Esophagus (tissue), 2 donors: ENCODE measurements at regions not wholly inside any gene's neighbourhood (a gene's known extent, or its start where the extent isn't known, plus 50 kb on each side); places are given as distances from the start of the nearest gene placed in this dataset.

Source experiments
- H3K27ac ChIP-seq, 2 donors: one replicate each; pipeline ENCODE4 v1.5.1; 2013; ENCODE audit warnings: low read depth in 2 of 2, mild to moderate bottlenecking in 2 of 2, inconsistent platforms in 1 of 2, low read length in 1 of 2, moderate library complexity in 1 of 2
- H3K27me3 ChIP-seq, 2 donors: one replicate each; pipeline ENCODE4 v1.6.1; 2013; ENCODE audit warnings: low read length in 2 of 2, control low read depth in 1 of 2, mild to moderate bottlenecking in 1 of 2; ENCODE audit not compliant: insufficient read depth in 2 of 2, control insufficient read depth in 1 of 2
- H3K36me3 ChIP-seq, 2 donors: one replicate each; pipeline ENCODE4 v1.6.1; 2013; ENCODE audit warnings: low read length in 1 of 2; ENCODE audit not compliant: control insufficient read depth in 2 of 2, insufficient read depth in 2 of 2
- H3K4me1 ChIP-seq, 2 donors: one replicate each; pipeline ENCODE4 v1.6.1; 2013; ENCODE audit warnings: low read length in 1 of 2; ENCODE audit not compliant: control insufficient read depth in 2 of 2, insufficient read depth in 2 of 2
- H3K4me3 ChIP-seq, 2 donors: one replicate each; pipeline ENCODE4 v1.5.1; 2013; ENCODE audit warnings: low read length in 2 of 2, mild to moderate bottlenecking in 2 of 2, low read depth in 1 of 2, moderate library complexity in 1 of 2
- H3K9me3 ChIP-seq, 2 donors: one replicate each; pipeline ENCODE4 v1.6.1; 2013; ENCODE audit warnings: mild to moderate bottlenecking in 2 of 2, low read depth in 1 of 2, low read length in 1 of 2, moderate library complexity in 1 of 2; ENCODE audit not compliant: control insufficient read depth in 2 of 2, insufficient read depth in 1 of 2
- WGBS, 2 donors: extraction: QIAGEN DNeasy Blood & Tissue Kit; methylation state at CpG; one replicate each; pipeline ENCODE4 v1.1.7; 2013; 5-methylcytosine and 5-hydroxymethylcytosine counted together
- donor health status: healthy with polysubstance abuse.
- donor health status: Bipolar disorder and iron deficiency.

DNA sequence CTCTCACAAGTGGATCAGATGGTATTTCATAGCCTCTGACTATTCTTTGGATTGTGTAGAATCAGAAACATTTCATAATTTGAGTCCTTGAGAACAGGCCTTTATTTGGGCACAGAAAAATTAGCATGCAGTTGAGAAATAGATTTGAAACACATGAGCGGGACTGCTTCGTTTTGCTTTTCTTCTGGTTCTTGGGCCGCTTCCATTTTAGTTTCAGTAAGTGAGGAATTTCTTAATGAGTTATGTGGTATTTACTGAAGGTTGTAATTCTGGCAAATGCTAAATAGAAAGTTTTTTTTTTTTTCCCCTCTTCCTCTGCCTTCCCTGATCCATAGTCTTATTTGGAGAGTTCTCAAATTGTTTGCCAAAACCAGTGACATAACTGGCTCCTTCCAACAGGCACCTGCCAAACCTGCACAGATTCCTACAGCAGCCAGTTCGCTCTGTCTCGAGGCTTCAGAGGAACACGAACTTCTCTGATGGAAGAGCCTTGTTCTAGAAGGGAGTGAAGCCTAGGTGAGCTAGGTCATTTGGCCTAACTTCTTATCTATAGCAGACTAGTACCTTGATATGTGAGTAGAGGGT is 71.2 kb upstream of the SLC28A3 start:
- no peak overlapping the region for H3K27ac ChIP-seq
- no peaks in the 10 kb centered on the region for H3K4me1 ChIP-seq
- no peak overlapping the region for H3K4me3 ChIP-seq
- no peaks in the 10 kb centered on the region for H3K36me3 ChIP-seq
- H3K9me3 ChIP-seq: no peaks in the 10 kb centered on the region
- WGBS, 2 donors: 46 to 50% methylated on average over 6 of the region's 6 CpGs
- no peaks in the 10 kb centered on the region for H3K27me3 ChIP-seq

DNA sequence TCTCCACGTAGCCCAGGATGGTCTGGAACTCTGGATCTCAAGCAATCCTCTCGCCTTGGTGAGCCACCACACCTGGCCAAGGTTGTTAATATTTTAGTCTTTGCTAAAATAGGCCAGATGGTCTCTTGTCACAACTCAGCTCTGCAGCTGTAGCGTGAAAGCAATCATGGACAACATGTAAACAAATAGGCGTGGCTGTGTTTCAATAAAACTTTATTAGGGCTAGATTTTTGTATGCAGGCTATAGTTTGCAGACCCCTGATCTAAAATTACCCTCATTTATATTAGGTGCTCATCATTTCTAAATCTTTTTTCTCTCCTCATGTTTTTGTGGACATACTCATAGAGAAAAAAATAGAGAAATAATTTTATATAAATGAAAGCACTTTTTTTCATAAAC is 72.1 kb upstream of the SLC28A3 start:
- no peaks in the 10 kb centered on the region for H3K4me1 ChIP-seq
- H3K4me3 ChIP-seq: no peak overlapping the region
- no peaks in the 10 kb centered on the region for H3K36me3 ChIP-seq
- 80 to 82% methylated on average over 4 of the region's 4 CpGs for WGBS, 2 donors
- H3K27ac ChIP-seq: no peak overlapping the region
- no peaks in the 10 kb centered on the region for H3K27me3 ChIP-seq
- H3K9me3 ChIP-seq: no peaks in the 10 kb centered on the region

DNA sequence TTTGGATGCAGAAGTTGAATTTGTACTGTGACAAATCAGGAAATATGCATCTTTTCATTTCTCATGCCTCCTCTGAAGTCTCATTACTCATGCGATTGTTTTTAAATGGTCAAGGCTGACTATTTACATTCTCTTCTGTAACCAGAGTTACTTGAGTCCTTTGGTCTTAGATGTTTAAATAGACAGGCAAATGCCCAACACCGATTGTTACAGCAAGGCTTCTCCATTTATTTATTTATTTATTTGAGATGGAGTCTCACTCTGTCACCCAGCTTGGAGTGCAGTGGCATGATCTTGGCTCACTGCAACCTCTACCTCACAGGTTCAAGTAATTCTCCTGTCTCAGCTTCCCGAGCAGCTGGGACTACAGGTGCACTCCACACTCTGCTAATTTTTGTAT is 72.7 kb upstream of the SLC28A3 start:
- Histone ChIP-seq H3K27me3 (no peaks in the 10 kb centered on the region), H3K27ac (no peak overlapping the region), H3K4me1 (no peaks in the 10 kb centered on the region), H3K36me3 (no peaks in the 10 kb centered on the region), H3K9me3 (no peaks in the 10 kb centered on the region), H3K4me3 (no peak overlapping the region)
- WGBS, 2 donors: 81 to 82% methylated on average over 3 of the region's 3 CpGs

DNA sequence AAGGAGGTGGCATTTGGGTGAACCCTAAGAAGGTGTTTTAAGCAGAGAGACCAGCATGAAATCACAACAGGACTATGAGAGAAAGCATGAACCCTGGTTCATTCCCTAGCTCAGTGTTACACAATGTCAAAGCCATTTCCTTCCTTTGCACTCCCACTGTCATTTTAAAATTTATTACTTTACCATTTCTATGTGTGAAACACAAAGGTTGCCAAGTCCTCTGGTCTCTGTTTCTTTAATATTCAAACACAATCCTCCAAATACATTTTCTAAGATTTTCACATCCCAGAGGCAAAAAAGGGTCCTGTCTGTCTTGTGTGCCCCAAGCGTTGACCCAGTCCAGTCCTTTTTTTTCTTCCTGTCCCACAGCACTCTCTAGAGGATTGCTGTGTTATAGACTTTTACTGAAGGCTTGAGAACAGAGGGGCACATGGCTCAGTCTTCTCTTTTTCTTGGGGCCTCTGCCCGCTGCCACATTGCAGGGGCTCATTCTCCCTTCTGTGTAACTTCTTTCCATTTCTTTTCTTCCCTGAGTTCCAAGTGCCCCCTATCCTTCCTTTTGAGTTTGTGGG is 78.6 kb upstream of the SLC28A3 start:
- WGBS, 2 donors: 33 to 42% methylated on average over 2 of the region's 2 CpGs
- no peak overlapping the region for H3K27ac ChIP-seq
- H3K36me3 ChIP-seq: no peaks in the 10 kb centered on the region
- H3K4me1 ChIP-seq: no peaks in the 10 kb centered on the region
- H3K9me3 ChIP-seq: peaks cover 4 to 5% of the 10 kb centered on the region in 2 donors
- H3K27me3 ChIP-seq: peaks cover 0 to 2% of the 10 kb centered on the region in 2 donors
- H3K4me3 ChIP-seq: no peak overlapping the region

DNA sequence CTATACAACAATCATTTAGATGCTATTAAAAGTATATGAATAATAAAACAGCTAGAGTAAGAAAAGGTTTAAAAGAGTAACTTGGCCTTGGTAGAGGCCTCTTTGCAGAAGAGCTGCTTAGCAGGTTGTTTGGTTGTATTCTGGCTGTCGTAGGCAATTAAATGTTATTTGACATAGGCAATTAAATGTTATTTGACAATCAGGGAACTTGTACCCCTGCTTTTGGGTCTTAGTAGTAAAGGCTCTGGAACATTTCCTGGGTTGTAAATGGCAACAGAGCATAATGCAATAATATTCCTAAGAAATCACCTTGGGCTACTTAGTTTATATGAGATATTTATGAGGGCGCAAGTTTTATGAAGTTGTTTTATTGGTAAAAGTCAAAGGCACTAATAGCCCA is 84.4 kb upstream of the SLC28A3 start:
- no peaks in the 10 kb centered on the region for H3K4me1 ChIP-seq
- H3K27me3 ChIP-seq: peaks cover 0 to 2% of the 10 kb centered on the region in 2 donors
- no peak overlapping the region for H3K4me3 ChIP-seq
- H3K27ac ChIP-seq: no peak overlapping the region
- peaks cover 4 to 5% of the 10 kb centered on the region in 2 donors for H3K9me3 ChIP-seq
- 77 to 85% methylated on average over 2 of the region's 2 CpGs for WGBS, 2 donors
- no peaks in the 10 kb centered on the region for H3K36me3 ChIP-seq

DNA sequence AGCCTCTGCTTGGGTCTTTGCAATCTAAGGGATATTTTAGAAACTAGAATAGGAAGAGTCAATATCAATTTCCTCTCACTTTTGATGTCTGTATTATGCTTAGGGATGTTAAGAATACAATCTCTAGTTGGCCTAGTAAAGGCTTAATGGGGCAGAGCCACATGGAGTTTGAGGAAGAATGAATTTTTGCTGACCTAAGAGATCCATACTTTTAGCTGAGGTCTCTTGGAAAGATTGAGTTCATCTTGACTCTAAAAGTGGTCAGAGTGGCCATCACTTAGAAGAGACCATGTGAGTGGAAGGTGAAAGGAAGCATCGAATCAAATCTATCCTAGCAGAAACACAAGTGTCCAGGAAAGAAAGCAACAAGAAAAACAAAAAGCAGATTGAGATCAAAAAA is 92.2 kb upstream of the SLC28A3 start:
- Histone ChIP-seq H3K9me3 (no peaks in the 10 kb centered on the region), H3K4me3 (no peak overlapping the region), H3K27me3 (no peaks in the 10 kb centered on the region), H3K4me1 (no peaks in the 10 kb centered on the region), H3K27ac (no peak overlapping the region), H3K36me3 (no peaks in the 10 kb centered on the region)
- 88 to 92% methylated on average over 1 of the region's 1 CpG for WGBS, 2 donors

DNA sequence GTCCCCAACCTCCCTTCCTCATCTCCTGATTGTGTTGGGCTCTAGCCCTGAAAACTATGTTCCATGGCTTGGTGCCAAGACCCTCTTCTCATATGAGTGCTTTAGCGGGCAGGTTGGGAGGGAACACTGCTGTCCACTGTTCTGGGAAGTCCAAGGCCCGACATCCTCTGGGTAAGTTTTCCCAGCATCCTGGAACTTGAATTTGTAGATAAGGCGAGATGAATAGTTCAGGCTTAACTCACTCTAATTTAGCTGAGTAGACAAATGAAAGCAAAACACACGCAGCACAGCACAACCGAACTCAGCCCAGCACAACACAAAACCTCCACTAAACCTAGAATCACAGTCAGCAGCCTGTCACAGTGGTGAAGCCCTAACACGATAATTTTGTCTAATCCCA is 95.3 kb upstream of the SLC28A3 start:
- H3K36me3 ChIP-seq: no peaks in the 10 kb centered on the region
- H3K4me3 ChIP-seq: no peak overlapping the region
- H3K4me1 ChIP-seq: no peaks in the 10 kb centered on the region
- 68 to 83% methylated on average over 6 of the region's 6 CpGs for WGBS, 2 donors
- peaks cover 0 to 2% of the 10 kb centered on the region in 2 donors for H3K27me3 ChIP-seq
- no peak overlapping the region for H3K27ac ChIP-seq
- H3K9me3 ChIP-seq: no peaks in the 10 kb centered on the region

DNA sequence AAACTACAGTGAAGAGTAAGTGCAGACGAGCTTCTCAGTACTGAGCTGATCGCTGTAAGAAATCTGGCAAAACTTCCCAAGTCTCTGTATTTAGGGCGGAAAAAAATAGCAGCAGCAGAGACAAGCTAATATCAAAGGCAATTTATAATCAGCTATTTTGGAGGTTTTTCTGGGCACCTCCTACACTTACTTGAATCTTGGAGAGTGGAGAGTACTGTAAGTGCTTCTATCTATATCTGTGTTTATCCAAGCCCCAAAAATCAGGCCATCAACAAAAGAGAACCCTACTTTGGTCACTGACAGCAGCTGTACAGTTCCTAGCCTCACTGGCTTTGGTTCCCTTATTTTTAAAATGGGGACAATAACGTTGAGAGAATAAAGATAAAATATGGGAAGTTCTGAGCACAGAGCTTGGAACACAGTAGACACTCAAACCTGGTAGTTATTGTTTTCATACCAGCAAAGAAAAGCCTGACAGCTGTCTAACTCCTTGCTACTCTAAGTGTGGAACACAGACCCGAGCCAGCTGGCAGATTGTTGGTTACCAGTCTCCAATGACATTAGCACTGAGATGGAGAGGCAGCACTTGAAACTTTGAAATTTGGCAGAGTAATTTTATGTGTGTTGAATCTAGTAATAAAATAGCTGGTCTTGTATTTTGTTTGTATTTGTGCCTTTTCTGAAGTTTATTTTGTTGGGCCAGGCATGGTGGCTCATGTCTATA is 96.0 kb upstream of the SLC28A3 start:
- 54 to 67% methylated on average over 5 of the region's 5 CpGs for WGBS, 2 donors
- no peak overlapping the region for H3K4me3 ChIP-seq
- H3K4me1 ChIP-seq: no peaks in the 10 kb centered on the region
- H3K27ac ChIP-seq: no peak overlapping the region
- H3K27me3 ChIP-seq: peaks cover 0 to 2% of the 10 kb centered on the region in 2 donors
- no peaks in the 10 kb centered on the region for H3K9me3 ChIP-seq
- H3K36me3 ChIP-seq: no peaks in the 10 kb centered on the region

DNA sequence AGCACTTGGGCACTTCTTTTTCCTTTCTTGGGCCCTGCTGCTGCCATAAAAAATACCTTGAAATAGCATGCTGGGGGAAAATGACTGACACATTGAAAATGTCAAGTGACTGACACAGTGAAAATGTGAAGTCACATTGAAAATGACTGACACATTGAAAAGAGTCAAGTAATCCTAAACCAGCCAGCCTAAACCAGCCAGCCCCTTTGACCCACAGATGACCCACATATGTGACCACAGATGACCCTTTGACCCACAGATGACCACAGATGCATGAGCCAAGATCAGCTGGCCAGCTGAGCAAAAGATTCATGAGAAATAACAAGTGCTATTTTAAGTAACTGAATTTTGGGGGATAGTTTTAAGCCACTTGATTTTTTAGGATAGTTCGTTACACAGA is 97.8 kb upstream of the SLC28A3 start:
- H3K36me3 ChIP-seq: no peaks in the 10 kb centered on the region
- no peaks in the 10 kb centered on the region for H3K4me1 ChIP-seq
- H3K27me3 ChIP-seq: peaks cover 0 to 2% of the 10 kb centered on the region in 2 donors
- no peaks in the 10 kb centered on the region for H3K9me3 ChIP-seq
- H3K4me3 ChIP-seq: no peak overlapping the region
- H3K27ac ChIP-seq: no peak overlapping the region
- 80 to 93% methylated on average over 1 of the region's 1 CpG for WGBS, 2 donors

DNA sequence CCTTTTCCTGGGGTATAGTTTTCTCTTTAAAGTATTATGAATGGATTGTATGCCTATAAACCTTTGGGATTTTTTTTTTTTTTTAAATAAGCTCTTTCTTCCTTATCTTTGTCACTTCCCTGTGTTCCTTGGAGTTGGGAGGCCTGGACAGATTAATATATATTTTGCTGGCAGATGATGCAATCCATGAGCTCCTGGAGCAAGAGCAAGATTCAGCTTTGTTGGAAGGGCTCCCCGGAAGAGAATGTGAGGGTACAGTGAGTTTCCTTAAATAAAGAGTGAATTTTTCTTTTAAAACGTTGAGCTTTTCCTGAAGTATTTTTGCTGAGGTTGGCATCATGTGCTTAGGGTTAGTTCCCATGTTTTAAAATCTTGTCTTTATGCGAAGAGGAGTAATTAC is 98.7 kb upstream of the SLC28A3 start:
- no peak overlapping the region for H3K27ac ChIP-seq
- H3K36me3 ChIP-seq: no peaks in the 10 kb centered on the region
- H3K4me1 ChIP-seq: no peaks in the 10 kb centered on the region
- WGBS, 2 donors: 42 to 59% methylated on average over 3 of the region's 3 CpGs
- H3K27me3 ChIP-seq: peaks cover 0 to 2% of the 10 kb centered on the region in 2 donors
- no peak overlapping the region for H3K4me3 ChIP-seq
- H3K9me3 ChIP-seq: no peaks in the 10 kb centered on the region
